ENCODE measurements at regions not wholly inside any gene's neighbourhood (a gene's known extent, or its start where the extent isn't known, plus 50 kb on each side); places are given as distances from the start of the nearest gene placed in this dataset.

DNA sequence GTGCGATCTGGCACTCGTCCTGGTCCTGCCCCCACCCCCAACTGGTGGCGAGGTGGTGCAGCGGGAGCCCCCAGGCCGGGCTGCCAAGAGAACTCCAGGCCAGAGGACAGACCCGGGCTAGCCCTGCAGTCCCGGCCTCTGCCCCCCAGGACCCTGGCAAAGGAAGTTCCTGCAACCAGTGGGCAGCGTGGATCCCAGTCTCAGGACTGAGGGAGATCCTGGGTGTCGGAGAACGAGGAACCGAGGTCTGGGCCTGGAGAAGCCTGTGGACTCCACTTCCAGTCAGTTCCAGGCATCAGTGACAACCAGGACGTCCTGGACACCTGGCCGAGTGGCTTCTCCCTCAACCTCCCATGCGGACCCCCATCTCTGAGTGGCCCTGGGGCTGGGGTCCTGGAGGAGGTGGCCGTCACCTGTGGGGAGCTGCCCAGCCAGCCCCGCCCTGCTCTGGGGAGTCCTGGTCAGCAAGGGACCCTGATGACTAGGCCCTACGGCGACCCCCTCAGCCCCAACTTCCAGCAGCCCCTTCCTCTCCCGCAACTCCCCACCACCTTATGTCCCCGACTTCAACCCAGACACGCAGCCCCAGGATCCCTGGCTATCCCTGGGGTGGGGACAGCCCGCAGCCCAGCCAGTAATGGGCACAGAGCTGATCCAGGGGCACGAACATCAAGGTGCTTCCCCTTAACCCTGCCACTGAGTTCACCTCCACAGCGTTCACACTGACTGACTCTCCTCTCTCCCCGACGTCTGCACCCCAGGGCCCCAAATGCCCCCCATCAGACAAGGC lies 53.7 kb upstream of the NKX1-1 start:
- no peak for TF ChIP-seq BHLHE40 (IDR thresholded peaks at IDR 0.05; ENCODE audit: low read length)
- TF ChIP-seq CHCHD3 (CRISPR knock-in tag; IDR thresholded peaks at IDR 0.05): no peak

Data from K562 (cell line).